PC-9 (cell line): ENCODE measurements at regions not wholly inside any gene's neighbourhood (a gene's known extent, or its start where the extent isn't known, plus 50 kb on each side); places are given as distances from the start of the nearest gene placed in this dataset.

ENCODE experiments used
- BruUV-seq: library from RNA; stranded (reverse); fragments of 400-500 nt; replicated peaks from 2 replicates; lab custom pipeline; 2021; lab: Mats Ljungman, UMichigan
- CTCF ChIA-PET: fragments of 300-600 bp; sonication (Branson Sonifier 250); formaldehyde crosslinking; loops from one replicate; lab custom pipeline; 2022; ENCODE audit warnings: antibody characterized with exemption; lab: Charles Lee
- POLR2A ChIA-PET: fragments of 300-600 bp; sonication (Branson Sonifier 250); formaldehyde crosslinking; loops from one replicate; lab custom pipeline; 2022; ENCODE audit warnings: antibody characterized with exemption; ENCODE audit not compliant: unreplicated experiment; lab: Charles Lee
- DNase-seq, 2 experiments: peaks; one replicate each; pipeline versions ENCODE4 v3.0.0 to v3.0.0-alpha.2; 2015 to 2022; ENCODE audit warnings: mixed read lengths in 1 of 2
- H2AFZ ChIP-seq: fragments of 200-600 bp; sonication (generic); 2 replicates; pipeline ENCODE4 v1.8.1; 2017; ENCODE audit warnings: antibody characterized with exemption
- H3F3A ChIP-seq: fragments of 200-600 bp; sonication (generic); 2 replicates; pipeline ENCODE4 v1.8.1; 2017; ENCODE audit warnings: antibody characterized with exemption, mild to moderate bottlenecking, low read depth; ENCODE audit not compliant: insufficient read depth
- H3K27ac ChIP-seq: fragments of 200-600 bp; sonication (generic); 2 replicates; pipeline ENCODE4 v1.6.1; 2016; ENCODE audit warnings: mixed run types
- H3K27me3 ChIP-seq: fragments of 200-600 bp; sonication (generic); 2 replicates; pipeline ENCODE4 v1.6.1; 2016; ENCODE audit warnings: low read depth, mixed run types; ENCODE audit not compliant: insufficient read depth
- H3K36me3 ChIP-seq: fragments of 200-600 bp; sonication (generic); 2 replicates; pipeline ENCODE4 v1.6.1; 2016; ENCODE audit warnings: low read depth, mixed run types
- H3K4me1 ChIP-seq: fragments of 200-600 bp; sonication (generic); replicated peaks from 2 replicates; pipeline ENCODE4 v1.6.1; 2016; ENCODE audit warnings: mixed run types; ENCODE audit not compliant: insufficient read depth
- H3K4me2 ChIP-seq: fragments of 200-600 bp; sonication (generic); 2 replicates; pipeline ENCODE4 v1.6.1; 2017; ENCODE audit warnings: mixed run types
- H3K4me3 ChIP-seq: fragments of 200-600 bp; sonication (generic); 2 replicates; pipeline ENCODE4 v1.6.1; 2016; ENCODE audit warnings: mixed run types
- H3K79me2 ChIP-seq: fragments of 200-600 bp; sonication (generic); 2 replicates; pipeline ENCODE4 v1.6.1; 2017; ENCODE audit warnings: low read depth, mixed run types
- H3K9me2 ChIP-seq: fragments of 200-600 bp; sonication (generic); 2 replicates; pipeline ENCODE4 v1.8.1; 2017; ENCODE audit warnings: mild to moderate bottlenecking; ENCODE audit not compliant: insufficient read depth
- H3K9me3 ChIP-seq: fragments of 200-600 bp; sonication (generic); 2 replicates; pipeline ENCODE4 v1.8.1; 2016; ENCODE audit warnings: low read depth; ENCODE audit not compliant: insufficient read depth
- H4K20me1 ChIP-seq: fragments of 200-600 bp; sonication (generic); 2 replicates; pipeline ENCODE4 v1.8.1; 2017; ENCODE audit not compliant: insufficient read depth
- EZH2 ChIP-seq: fragments of 200-600 bp; sonication (generic); IDR thresholded peaks from 2 replicates; pipeline ENCODE4 v1.8.0; 2017; ENCODE audit warnings: antibody characterized with exemption, low read depth
- intact Hi-C: fragments of 100-400 bp; cut with micrococcal nuclease; formaldehyde crosslinking; loops from one replicate; pipeline ENCODE4 v1.10.0; 2022; ENCODE audit not compliant: unreplicated experiment
- TF ChIP-seq, protein P1 (sequence below): fragments of 200-600 bp; sonication (generic); conservative IDR thresholded peaks from 2 replicates; pipeline ENCODE4 v1.6.1; 2017; ENCODE audit warnings: mixed run types, antibody characterized with exemption, mild to moderate bottlenecking, moderate library complexity

GRCh38 chr1:5770981-5771765, 221.1 kb downstream of the NPHP4 start:
- Histone ChIP-seq H3K4me3 (no peak overlapping the region), H3K79me2 (no peaks in the 10 kb centered on the region), H3K27me3 (peaks cover 71% of the 10 kb centered on the region)

DNA sequence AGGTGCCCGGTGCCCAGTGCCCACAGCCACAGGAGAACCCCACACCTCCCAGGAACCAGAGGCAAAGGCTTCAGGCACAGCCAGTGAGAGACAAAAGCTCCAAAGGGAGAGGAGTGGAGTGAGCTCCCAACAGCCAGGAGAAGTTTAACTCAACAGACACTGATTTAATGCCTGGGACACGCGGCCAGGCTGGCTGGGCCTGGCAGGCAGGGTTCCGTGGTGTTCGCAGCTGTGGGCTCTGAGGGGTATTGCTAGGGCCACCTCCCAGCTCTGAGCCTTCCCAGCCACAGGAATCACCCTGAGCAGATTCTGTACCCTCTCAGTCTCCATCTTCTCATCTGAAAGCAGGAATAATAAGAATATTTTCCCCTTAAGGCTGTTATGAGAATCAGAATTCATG, 222.5 kb downstream of the NPHP4 start:
- POLR2A ChIA-PET: no interaction called here
- no TSS peak for BruUV-seq
- CTCF ChIA-PET: no interaction called here
- no peak overlapping the region for H3K4me2 ChIP-seq
- no peaks in the 10 kb centered on the region for H3K79me2 ChIP-seq
- H3K4me1 ChIP-seq: no peaks in the 10 kb centered on the region
- H3K4me3 ChIP-seq: no peak overlapping the region
- H3F3A ChIP-seq: no peaks in the 10 kb centered on the region
- no peak for DNase-seq
- H4K20me1 ChIP-seq: no peaks in the 10 kb centered on the region
- no peaks in the 10 kb centered on the region for H3K36me3 ChIP-seq
- peaks cover 77% of the 10 kb centered on the region for H3K27me3 ChIP-seq
- TF ChIP-seq EZH2: no peak
- TF ChIP-seq, protein P1, sequence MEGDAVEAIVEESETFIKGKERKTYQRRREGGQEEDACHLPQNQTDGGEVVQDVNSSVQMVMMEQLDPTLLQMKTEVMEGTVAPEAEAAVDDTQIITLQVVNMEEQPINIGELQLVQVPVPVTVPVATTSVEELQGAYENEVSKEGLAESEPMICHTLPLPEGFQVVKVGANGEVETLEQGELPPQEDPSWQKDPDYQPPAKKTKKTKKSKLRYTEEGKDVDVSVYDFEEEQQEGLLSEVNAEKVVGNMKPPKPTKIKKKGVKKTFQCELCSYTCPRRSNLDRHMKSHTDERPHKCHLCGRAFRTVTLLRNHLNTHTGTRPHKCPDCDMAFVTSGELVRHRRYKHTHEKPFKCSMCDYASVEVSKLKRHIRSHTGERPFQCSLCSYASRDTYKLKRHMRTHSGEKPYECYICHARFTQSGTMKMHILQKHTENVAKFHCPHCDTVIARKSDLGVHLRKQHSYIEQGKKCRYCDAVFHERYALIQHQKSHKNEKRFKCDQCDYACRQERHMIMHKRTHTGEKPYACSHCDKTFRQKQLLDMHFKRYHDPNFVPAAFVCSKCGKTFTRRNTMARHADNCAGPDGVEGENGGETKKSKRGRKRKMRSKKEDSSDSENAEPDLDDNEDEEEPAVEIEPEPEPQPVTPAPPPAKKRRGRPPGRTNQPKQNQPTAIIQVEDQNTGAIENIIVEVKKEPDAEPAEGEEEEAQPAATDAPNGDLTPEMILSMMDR: no peak
- H3K27ac ChIP-seq: no peak overlapping the region
- intact Hi-C loops: no loop called here
- H3K9me3 ChIP-seq: no peaks in the 10 kb centered on the region
- H3K9me2 ChIP-seq: no peaks in the 10 kb centered on the region
- no peak overlapping the region for H2AFZ ChIP-seq

More at GRCh38 chr1:5770981-5771765, 221.1 kb downstream of the NPHP4 start:
- Histone ChIP-seq H3K27ac (no peak overlapping the region), H3K4me1 (no peaks in the 10 kb centered on the region), H2AFZ (no peak overlapping the region), H3K9me3 (no peaks in the 10 kb centered on the region), H3K9me2 (no peaks in the 10 kb centered on the region), H3K4me2 (no peak overlapping the region), H3K36me3 (no peaks in the 10 kb centered on the region), H4K20me1 (no peaks in the 10 kb centered on the region), H3F3A (no peaks in the 10 kb centered on the region)
- intact Hi-C loops: no loop called here
- ChIA-PET POLR2A (no interaction called here), CTCF (no interaction called here)
- no peak for DNase-seq
- no TSS peak for BruUV-seq
- no peak for TF ChIP-seq EZH2
- TF ChIP-seq, protein P1: no peak

- intact Hi-C loops: no loop called here
- H3K4me3 ChIP-seq: no peak overlapping the region
- no peaks in the 10 kb centered on the region for H4K20me1 ChIP-seq
- no peaks in the 10 kb centered on the region for H3K9me2 ChIP-seq
- H3K79me2 ChIP-seq: no peaks in the 10 kb centered on the region
- TF ChIP-seq, protein P1: no peak
- no peak for TF ChIP-seq EZH2
- no peak overlapping the region for H3K27ac ChIP-seq
- no peaks in the 10 kb centered on the region for H3F3A ChIP-seq
- no peaks in the 10 kb centered on the region for H3K9me3 ChIP-seq
- H3K27me3 ChIP-seq: peaks cover 77% of the 10 kb centered on the region
- POLR2A ChIA-PET: no interaction called here
- no peak overlapping the region for H3K4me2 ChIP-seq
- DNase-seq: no peak
- H2AFZ ChIP-seq: no peak overlapping the region
- CTCF ChIA-PET: no interaction called here
- H3K4me1 ChIP-seq: no peaks in the 10 kb centered on the region
- no peaks in the 10 kb centered on the region for H3K36me3 ChIP-seq
- no TSS peak for BruUV-seq
These were observed 223.1 kb downstream of the NPHP4 start for GRCh38 chr1:5769146-5769545.
